HFFc6 (cell line): ENCODE measurements at regions not wholly inside any gene's neighbourhood (a gene's known extent, or its start where the extent isn't known, plus 50 kb on each side); places are given as distances from the start of the nearest gene placed in this dataset.

ENCODE experiments used
- DNase-seq: peaks from one replicate; pipeline ENCODE4 v3.0.0-alpha.2; 2018
- H3K27ac Mint-ChIP-seq: 2 replicates; pipeline ENCODE4 v1.8.0; 2020; ENCODE audit warnings: mild to moderate bottlenecking, mixed read lengths
- H3K27me3 Mint-ChIP-seq: 2 replicates; pipeline ENCODE4 v1.8.0; 2021; ENCODE audit warnings: mild to moderate bottlenecking, moderate library complexity, mixed read lengths; ENCODE audit not compliant: insufficient read depth
- H3K36me3 Mint-ChIP-seq: 2 replicates; pipeline ENCODE4 v1.8.0; 2021; ENCODE audit warnings: low read depth, mixed read lengths
- H3K4me1 Mint-ChIP-seq: 2 replicates; pipeline ENCODE4 v1.8.0; 2020; ENCODE audit warnings: low read depth, mixed read lengths
- H3K4me3 Mint-ChIP-seq: 2 replicates; pipeline ENCODE4 v1.8.0; 2020; ENCODE audit warnings: mild to moderate bottlenecking, moderate library complexity, mixed read lengths
- H3K9me3 Mint-ChIP-seq: 2 replicates; pipeline ENCODE4 v1.8.0; 2020; ENCODE audit warnings: mild to moderate bottlenecking, mixed read lengths
- CTCF ChIP-seq: fragments of 200-600 bp; sonication (generic); IDR thresholded peaks from 2 replicates; pipeline ENCODE4 v1.5.0; 2021; ENCODE audit warnings: antibody characterized with exemption, mild to moderate bottlenecking

DNA sequence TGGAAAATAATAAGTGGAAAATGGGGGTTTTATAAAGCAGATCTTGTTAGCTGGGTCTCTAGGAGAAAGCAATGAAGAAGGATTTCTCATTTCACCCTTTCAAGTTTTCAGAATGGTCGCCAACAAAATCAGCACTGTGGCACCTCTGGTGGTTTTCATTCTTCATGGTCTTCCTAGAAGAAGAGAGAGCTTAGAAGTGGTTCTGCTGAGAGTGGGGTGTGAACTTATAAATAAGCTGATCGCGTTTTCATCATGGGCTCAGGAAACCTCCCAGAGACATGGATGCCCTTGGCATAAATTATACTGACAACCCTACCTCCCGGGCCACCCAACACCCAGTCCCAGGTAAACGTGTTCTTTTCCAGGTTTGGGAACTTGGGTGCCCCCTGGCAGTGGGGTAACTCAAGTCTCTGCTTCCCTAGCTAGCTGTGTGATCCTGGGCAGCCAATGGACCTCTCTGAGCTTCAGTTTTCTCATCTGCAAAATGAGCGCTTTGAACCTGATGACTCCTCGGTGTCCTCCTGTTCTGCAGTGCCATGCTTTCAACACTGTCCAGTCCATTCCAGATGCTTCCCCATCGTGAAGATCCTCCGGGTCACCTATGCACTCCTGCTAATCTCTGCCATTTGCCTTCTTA lies 72.6 kb upstream of the GRAMD1B start:
- no peak for TF ChIP-seq CTCF
- H3K27me3 Mint-ChIP-seq: peaks cover 51% of the 10 kb centered on the region
- no peak overlapping the region for H3K27ac Mint-ChIP-seq
- peaks cover 8% of the 10 kb centered on the region for H3K4me1 Mint-ChIP-seq
- no peaks in the 10 kb centered on the region; the same call in 1 of the 2 replicates for H3K36me3 Mint-ChIP-seq
- DNase-seq: no peak
- no peaks in the 10 kb centered on the region for H3K9me3 Mint-ChIP-seq
- peak overlapping the region; percentile 87 for H3K4me3 Mint-ChIP-seq

- Mint-ChIP-seq H3K4me3 (no peak overlapping the region), H3K9me3 (no peaks in the 10 kb centered on the region), H3K36me3 (no peaks in the 10 kb centered on the region; the same call in 1 of the 2 replicates), H3K4me1 (peaks cover 8% of the 10 kb centered on the region), H3K27ac (no peak overlapping the region), H3K27me3 (peaks cover 45% of the 10 kb centered on the region)
- DNase-seq: no peak
- TF ChIP-seq CTCF: no peak
Observed at GRCh38 chr11:123356539-123356938, 73.5 kb upstream of the GRAMD1B start.

- no peak overlapping the region for H3K4me3 Mint-ChIP-seq
- no peaks in the 10 kb centered on the region; the same call in 1 of the 2 replicates for H3K36me3 Mint-ChIP-seq
- H3K27ac Mint-ChIP-seq: no peak overlapping the region
- no peaks in the 10 kb centered on the region for H3K9me3 Mint-ChIP-seq
- no peak for DNase-seq
- TF ChIP-seq CTCF: no peak
- peaks cover 43% of the 10 kb centered on the region for H3K27me3 Mint-ChIP-seq
- H3K4me1 Mint-ChIP-seq: peaks cover 8% of the 10 kb centered on the region
Observed at GRCh38 chr11:123354371-123354975, 75.6 kb upstream of the GRAMD1B start.

DNA sequence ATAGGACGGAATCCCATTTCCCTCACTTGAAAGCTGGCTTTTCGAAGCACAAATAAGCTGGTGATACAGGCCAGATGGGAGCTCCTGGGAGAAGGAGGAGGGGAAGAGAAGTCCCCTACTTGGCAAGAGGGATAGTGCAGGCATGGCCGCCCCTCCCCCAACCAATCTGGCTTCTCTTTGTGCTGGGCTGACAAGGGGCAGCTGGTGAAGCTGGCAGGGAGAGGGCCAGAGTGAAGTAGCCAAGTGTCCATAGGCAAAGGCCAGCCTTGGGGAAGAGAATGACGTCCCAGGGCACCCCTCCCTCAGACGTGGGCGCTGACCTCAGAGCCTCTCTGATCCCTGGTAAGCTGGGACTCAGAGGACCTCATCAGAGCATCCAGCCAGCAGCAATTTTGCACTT lies 78.7 kb upstream of the GRAMD1B start:
- TF ChIP-seq CTCF: no peak
- no peak overlapping the region for H3K4me3 Mint-ChIP-seq
- H3K9me3 Mint-ChIP-seq: no peaks in the 10 kb centered on the region; the same call in 1 of the 2 replicates
- H3K4me1 Mint-ChIP-seq: no peaks in the 10 kb centered on the region
- H3K27ac Mint-ChIP-seq: no peak overlapping the region
- 0 out of 2 replicates have a peak, but pooled peaks cover 3% of the 10 kb centered on the region for H3K36me3 Mint-ChIP-seq
- H3K27me3 Mint-ChIP-seq: peaks cover 43% of the 10 kb centered on the region
- DNase-seq: no peak

DNA sequence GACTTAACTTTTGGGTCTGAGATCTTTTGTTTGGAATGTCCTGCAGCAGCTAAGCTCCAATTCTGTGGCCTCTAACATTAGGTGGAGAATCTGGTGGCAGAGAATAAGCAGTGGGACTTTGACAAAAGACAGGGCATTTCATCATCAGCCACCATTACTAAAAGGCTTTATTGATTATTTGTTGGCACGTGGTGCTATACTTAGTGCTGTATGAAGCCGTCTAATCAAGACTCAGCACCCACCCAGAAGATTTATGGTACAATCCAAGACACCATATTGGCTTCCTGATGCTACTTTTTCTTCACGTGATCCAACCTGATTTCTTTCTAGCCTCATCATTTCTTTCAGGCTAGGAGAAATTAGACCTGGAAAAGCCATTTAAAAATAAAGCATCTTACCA lies 80.7 kb upstream of the GRAMD1B start:
- no peak for DNase-seq
- Mint-ChIP-seq H3K27ac (no peak overlapping the region), H3K4me1 (no peaks in the 10 kb centered on the region), H3K27me3 (peaks cover 53% of the 10 kb centered on the region), H3K4me3 (no peak overlapping the region), H3K36me3 (0 out of 2 replicates have a peak, but pooled peaks cover 3% of the 10 kb centered on the region), H3K9me3 (no peaks in the 10 kb centered on the region; the same call in 1 of the 2 replicates)
- no peak for TF ChIP-seq CTCF
